ENCODE measurements at regions not wholly inside any gene's neighbourhood (a gene's known extent, or its start where the extent isn't known, plus 50 kb on each side); places are given as distances from the start of the nearest gene placed in this dataset.

DNA sequence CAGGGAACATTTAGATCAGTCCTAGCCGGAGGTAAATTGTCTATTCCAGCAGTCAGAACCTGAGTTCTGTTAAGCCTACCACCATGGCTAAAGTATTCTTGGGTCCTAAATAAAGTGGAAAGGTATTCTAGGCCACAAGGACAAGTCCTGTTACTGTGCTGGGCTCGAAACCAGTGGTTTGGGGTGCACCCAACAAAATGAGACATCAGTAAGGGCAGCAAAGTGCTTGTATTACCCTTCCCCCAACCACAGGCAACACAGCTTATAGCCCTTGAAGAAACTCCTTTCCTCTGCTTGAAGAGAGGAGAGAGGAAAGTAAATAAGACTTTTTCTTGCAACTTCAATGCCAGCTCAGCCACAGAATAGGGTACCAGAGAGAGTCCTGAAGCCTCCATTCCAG is 1345.6 kb downstream of the PCDH18 start:
- Histone ChIP-seq H3K4me3 (ENCODE audit: low read depth in 2 of 2, low read length in 2 of 2) (no peak overlapping the region), H3K4me1 (ENCODE audit: control insufficient read depth, insufficient read depth, low read length) (no peaks in the 10 kb centered on the region), H3K9me3 (ENCODE audit: control insufficient read depth, insufficient read depth, low read depth, low read length) (no peaks in the 10 kb centered on the region), H3K27me3 (ENCODE audit: control insufficient read depth, insufficient read depth, low read length) (no peaks in the 10 kb centered on the region), H3K36me3 (ENCODE audit: control insufficient read depth, insufficient read depth, low read length) (no peaks in the 10 kb centered on the region), H3K27ac (ENCODE audit: low read length) (no peak overlapping the region)
- DNase-seq (ENCODE audit: low read depth, low spot score) = no peak
- CTCF ChIA-PET = no interaction called here
- no peak for ATAC-seq
- POLR2A ChIA-PET = no interaction called here
- BruUV-seq (replicated peaks) = no TSS peak
- intact Hi-C loops (cut with micrococcal nuclease; ENCODE audit: unreplicated experiment) = no loop called here
- in situ Hi-C loops (cut with HindIII; ENCODE audit: low pct_unique_long_range_greater_than_20kb, low sequenced_read_pairs) = no loop called here
- no peak for TF ChIP-seq TCF7L2 (IDR thresholded peaks at IDR 0.05; ENCODE audit: low read depth, low read length)
- TF ChIP-seq, protein P1, sequence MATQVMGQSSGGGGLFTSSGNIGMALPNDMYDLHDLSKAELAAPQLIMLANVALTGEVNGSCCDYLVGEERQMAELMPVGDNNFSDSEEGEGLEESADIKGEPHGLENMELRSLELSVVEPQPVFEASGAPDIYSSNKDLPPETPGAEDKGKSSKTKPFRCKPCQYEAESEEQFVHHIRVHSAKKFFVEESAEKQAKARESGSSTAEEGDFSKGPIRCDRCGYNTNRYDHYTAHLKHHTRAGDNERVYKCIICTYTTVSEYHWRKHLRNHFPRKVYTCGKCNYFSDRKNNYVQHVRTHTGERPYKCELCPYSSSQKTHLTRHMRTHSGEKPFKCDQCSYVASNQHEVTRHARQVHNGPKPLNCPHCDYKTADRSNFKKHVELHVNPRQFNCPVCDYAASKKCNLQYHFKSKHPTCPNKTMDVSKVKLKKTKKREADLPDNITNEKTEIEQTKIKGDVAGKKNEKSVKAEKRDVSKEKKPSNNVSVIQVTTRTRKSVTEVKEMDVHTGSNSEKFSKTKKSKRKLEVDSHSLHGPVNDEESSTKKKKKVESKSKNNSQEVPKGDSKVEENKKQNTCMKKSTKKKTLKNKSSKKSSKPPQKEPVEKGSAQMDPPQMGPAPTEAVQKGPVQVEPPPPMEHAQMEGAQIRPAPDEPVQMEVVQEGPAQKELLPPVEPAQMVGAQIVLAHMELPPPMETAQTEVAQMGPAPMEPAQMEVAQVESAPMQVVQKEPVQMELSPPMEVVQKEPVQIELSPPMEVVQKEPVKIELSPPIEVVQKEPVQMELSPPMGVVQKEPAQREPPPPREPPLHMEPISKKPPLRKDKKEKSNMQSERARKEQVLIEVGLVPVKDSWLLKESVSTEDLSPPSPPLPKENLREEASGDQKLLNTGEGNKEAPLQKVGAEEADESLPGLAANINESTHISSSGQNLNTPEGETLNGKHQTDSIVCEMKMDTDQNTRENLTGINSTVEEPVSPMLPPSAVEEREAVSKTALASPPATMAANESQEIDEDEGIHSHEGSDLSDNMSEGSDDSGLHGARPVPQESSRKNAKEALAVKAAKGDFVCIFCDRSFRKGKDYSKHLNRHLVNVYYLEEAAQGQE (IDR thresholded peaks at IDR 0.05; ENCODE audit: insufficient read depth in 1 of 2, low read depth in 2 of 2, low read length in 1 of 2) = no peak
- no peak for TF ChIP-seq SIN3A (IDR thresholded peaks at IDR 0.05; ENCODE audit: borderline replicate concordance, insufficient read depth, low read depth, low read length)
- TF ChIP-seq, protein P2, sequence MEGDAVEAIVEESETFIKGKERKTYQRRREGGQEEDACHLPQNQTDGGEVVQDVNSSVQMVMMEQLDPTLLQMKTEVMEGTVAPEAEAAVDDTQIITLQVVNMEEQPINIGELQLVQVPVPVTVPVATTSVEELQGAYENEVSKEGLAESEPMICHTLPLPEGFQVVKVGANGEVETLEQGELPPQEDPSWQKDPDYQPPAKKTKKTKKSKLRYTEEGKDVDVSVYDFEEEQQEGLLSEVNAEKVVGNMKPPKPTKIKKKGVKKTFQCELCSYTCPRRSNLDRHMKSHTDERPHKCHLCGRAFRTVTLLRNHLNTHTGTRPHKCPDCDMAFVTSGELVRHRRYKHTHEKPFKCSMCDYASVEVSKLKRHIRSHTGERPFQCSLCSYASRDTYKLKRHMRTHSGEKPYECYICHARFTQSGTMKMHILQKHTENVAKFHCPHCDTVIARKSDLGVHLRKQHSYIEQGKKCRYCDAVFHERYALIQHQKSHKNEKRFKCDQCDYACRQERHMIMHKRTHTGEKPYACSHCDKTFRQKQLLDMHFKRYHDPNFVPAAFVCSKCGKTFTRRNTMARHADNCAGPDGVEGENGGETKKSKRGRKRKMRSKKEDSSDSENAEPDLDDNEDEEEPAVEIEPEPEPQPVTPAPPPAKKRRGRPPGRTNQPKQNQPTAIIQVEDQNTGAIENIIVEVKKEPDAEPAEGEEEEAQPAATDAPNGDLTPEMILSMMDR (IDR thresholded peaks at IDR 0.05) = no peak
- no peak for TF ChIP-seq POLR2AphosphoS5 (IDR thresholded peaks at IDR 0.05; ENCODE audit: low read depth, low read length)

DNA sequence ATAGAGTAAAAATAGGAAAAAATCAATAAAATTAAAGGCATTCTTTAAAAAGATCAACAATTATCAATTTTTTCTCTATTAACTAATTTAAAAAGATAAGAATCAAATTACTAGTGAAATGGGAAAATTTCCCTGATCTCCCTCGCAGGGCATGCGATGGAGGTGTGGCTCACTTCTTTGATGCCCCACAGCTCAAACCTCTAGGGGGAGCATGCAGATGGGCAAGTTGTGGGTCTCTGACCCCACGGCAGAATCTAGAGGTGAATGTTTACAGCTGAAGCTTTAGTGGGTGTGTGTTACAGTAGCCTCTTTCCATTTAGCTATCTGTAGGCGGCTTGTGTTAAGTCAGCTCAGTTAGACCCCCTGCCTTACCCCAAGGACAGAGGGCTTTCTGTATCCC is 1348.8 kb downstream of the PCDH18 start:
- ChIA-PET CTCF (no interaction called here), POLR2A (no interaction called here)
- BruUV-seq (replicated peaks) = no TSS peak
- Histone ChIP-seq H3K9me3 (ENCODE audit: control insufficient read depth, insufficient read depth, low read depth, low read length) (no peaks in the 10 kb centered on the region), H3K27ac (ENCODE audit: low read length) (no peak overlapping the region), H3K4me1 (ENCODE audit: control insufficient read depth, insufficient read depth, low read length) (no peaks in the 10 kb centered on the region), H3K4me3 (ENCODE audit: low read depth in 2 of 2, low read length in 2 of 2) (no peak overlapping the region), H3K36me3 (ENCODE audit: control insufficient read depth, insufficient read depth, low read length) (no peaks in the 10 kb centered on the region), H3K27me3 (ENCODE audit: control insufficient read depth, insufficient read depth, low read length) (no peaks in the 10 kb centered on the region)
- no peak for TF ChIP-seq SIN3A (IDR thresholded peaks at IDR 0.05; ENCODE audit: borderline replicate concordance, insufficient read depth, low read depth, low read length)
- no peak for TF ChIP-seq TCF7L2 (IDR thresholded peaks at IDR 0.05; ENCODE audit: low read depth, low read length)
- TF ChIP-seq, protein P2 (IDR thresholded peaks at IDR 0.05) = no peak
- TF ChIP-seq, protein P1 (IDR thresholded peaks at IDR 0.05; ENCODE audit: insufficient read depth in 1 of 2, low read depth in 2 of 2, low read length in 1 of 2) = no peak
- TF ChIP-seq POLR2AphosphoS5 (IDR thresholded peaks at IDR 0.05; ENCODE audit: low read depth, low read length) = no peak
- intact Hi-C loops (cut with micrococcal nuclease; ENCODE audit: unreplicated experiment) = no loop called here
- in situ Hi-C loops (cut with HindIII; ENCODE audit: low pct_unique_long_range_greater_than_20kb, low sequenced_read_pairs) = no loop called here
- DNase-seq (ENCODE audit: low read depth, low spot score) = no peak
- ATAC-seq = no peak

Data from Panc1 (cell line).